ENCODE measurements at regions not wholly inside any gene's neighbourhood (a gene's known extent, or its start where the extent isn't known, plus 50 kb on each side); places are given as distances from the start of the nearest gene placed in this dataset.

- in situ Hi-C loops (cut with HindIII; ENCODE audit: low sequenced_read_pairs): no loop called here
Observed at GRCh38 chr4:14701896-14702295, 300.4 kb upstream of the CPEB2 start.

- in situ Hi-C loops (cut with HindIII; ENCODE audit: low sequenced_read_pairs): no loop called here
Observed at GRCh38 chr4:14708574-14708973, 293.7 kb upstream of the CPEB2 start.

GRCh38 chr4:14711259-14711658 lies 291.0 kb upstream of the CPEB2 start:
- in situ Hi-C loops (cut with HindIII; ENCODE audit: low sequenced_read_pairs): no loop called here

GRCh38 chr4:14716691-14717090 lies 285.6 kb upstream of the CPEB2 start:
- in situ Hi-C loops (cut with HindIII; ENCODE audit: low sequenced_read_pairs): no loop called here

- in situ Hi-C loops (cut with HindIII; ENCODE audit: low sequenced_read_pairs): no loop called here
Observed at GRCh38 chr4:14719053-14719452, 283.2 kb upstream of the CPEB2 start.

- in situ Hi-C loops (cut with HindIII; ENCODE audit: low sequenced_read_pairs): no loop called here
Observed at GRCh38 chr4:14726441-14726840, 275.8 kb upstream of the CPEB2 start.

GRCh38 chr4:14726877-14727361 lies 275.4 kb upstream of the CPEB2 start:
- in situ Hi-C loops (cut with HindIII; ENCODE audit: low sequenced_read_pairs): no loop called here

GRCh38 chr4:14729282-14730000 lies 272.8 kb upstream of the CPEB2 start:
- in situ Hi-C loops (cut with HindIII; ENCODE audit: low sequenced_read_pairs): no loop called here

GRCh38 chr4:14742054-14742453 lies 260.2 kb upstream of the CPEB2 start:
- in situ Hi-C loops (cut with HindIII; ENCODE audit: low sequenced_read_pairs): no loop called here

GRCh38 chr4:14743172-14743571 lies 259.1 kb upstream of the CPEB2 start:
- in situ Hi-C loops (cut with HindIII; ENCODE audit: low sequenced_read_pairs): no loop called here

GRCh38 chr4:14743601-14744000 lies 258.7 kb upstream of the CPEB2 start:
- in situ Hi-C loops (cut with HindIII; ENCODE audit: low sequenced_read_pairs): no loop called here

GRCh38 chr4:14744346-14744745 lies 257.9 kb upstream of the CPEB2 start:
- in situ Hi-C loops (cut with HindIII; ENCODE audit: low sequenced_read_pairs): no loop called here

GRCh38 chr4:14749910-14750309 lies 252.4 kb upstream of the CPEB2 start:
- in situ Hi-C loops (cut with HindIII; ENCODE audit: low sequenced_read_pairs): no loop called here

GRCh38 chr4:14752341-14753046 lies 249.8 kb upstream of the CPEB2 start:
- in situ Hi-C loops (cut with HindIII; ENCODE audit: low sequenced_read_pairs): no loop called here

GRCh38 chr4:14767142-14767541 lies 235.1 kb upstream of the CPEB2 start:
- in situ Hi-C loops (cut with HindIII; ENCODE audit: low sequenced_read_pairs): no loop called here

- in situ Hi-C loops (cut with HindIII; ENCODE audit: low sequenced_read_pairs): no loop called here
Observed at GRCh38 chr4:14768449-14768848, 233.8 kb upstream of the CPEB2 start.

- in situ Hi-C loops (cut with HindIII; ENCODE audit: low sequenced_read_pairs): no loop called here
Observed at GRCh38 chr4:14769993-14770392, 232.3 kb upstream of the CPEB2 start.

- in situ Hi-C loops (cut with HindIII; ENCODE audit: low sequenced_read_pairs): no loop called here
Observed at GRCh38 chr4:14771094-14771493, 231.2 kb upstream of the CPEB2 start.

- in situ Hi-C loops (cut with HindIII; ENCODE audit: low sequenced_read_pairs): no loop called here
Observed at GRCh38 chr4:14771504-14772175, 230.6 kb upstream of the CPEB2 start.

- in situ Hi-C loops (cut with HindIII; ENCODE audit: low sequenced_read_pairs): no loop called here
Observed at GRCh38 chr4:14772388-14772787, 229.9 kb upstream of the CPEB2 start.

- in situ Hi-C loops (cut with HindIII; ENCODE audit: low sequenced_read_pairs): no loop called here
Observed at GRCh38 chr4:14783011-14783877, 219.0 kb upstream of the CPEB2 start.
